ENCODE measurements at regions not wholly inside any gene's neighbourhood (a gene's known extent, or its start where the extent isn't known, plus 50 kb on each side); places are given as distances from the start of the nearest gene placed in this dataset.

- Histone ChIP-seq H4K20me1 (ENCODE audit: control insufficient read depth, extremely low read depth, insufficient read depth, low read length) (no peaks in the 10 kb centered on the region), H3K36me3 (ENCODE audit: control insufficient read depth, insufficient read depth, low read length) (no peaks in the 10 kb centered on the region), H2AFZ (ENCODE audit: low read length) (no peak overlapping the region), H3K4me2 (ENCODE audit: extremely low read depth, insufficient read depth, low read length) (no peak overlapping the region), H3K9ac (ENCODE audit: insufficient read depth, low read length) (no peak overlapping the region), H3K9me3 (ENCODE audit: control insufficient read depth, insufficient read depth, low read depth, low read length) (no peaks in the 10 kb centered on the region), H3K27me3 (ENCODE audit: control insufficient read depth, insufficient read depth, low read length) (no peaks in the 10 kb centered on the region), H3K27ac (ENCODE audit: insufficient read depth, low read length) (no peak overlapping the region), H3K4me1 (ENCODE audit: control insufficient read depth, extremely low read depth, insufficient read depth, low read length) (no peaks in the 10 kb centered on the region), H3K4me3 (replicated peaks in 1 of 4; ENCODE audit: control extremely low read depth in 1 of 4, insufficient read depth in 1 of 4, low read depth in 3 of 4, low read length in 4 of 4) (no peak overlapping the region), H3K79me2 (ENCODE audit: control insufficient read depth, insufficient read depth, low read length) (no peaks in the 10 kb centered on the region)
- DNase-seq (ENCODE audit: low read depth in 2 of 2), result no peak
- no peak for TF ChIP-seq EZH2 (IDR thresholded peaks at IDR 0.05; ENCODE audit: low read length, missing control alignments)
- TF ChIP-seq CTCF (conservative IDR thresholded peaks at IDR 0.05 in 1 of 2, IDR thresholded peaks at IDR 0.05 in 1 of 2; ENCODE audit: low read depth in 1 of 2, low read length in 2 of 2), result no peak
Measured at GRCh38 chr18:61273533-61273932, 59.7 kb upstream of the CDH20 start.

- H3K9ac ChIP-seq (ENCODE audit: insufficient read depth, low read length), result no peak overlapping the region
- no peak for DNase-seq (ENCODE audit: low read depth in 2 of 2)
- no peak overlapping the region for H3K27ac ChIP-seq (ENCODE audit: insufficient read depth, low read length)
- H3K4me1 ChIP-seq (ENCODE audit: control insufficient read depth, extremely low read depth, insufficient read depth, low read length), result no peaks in the 10 kb centered on the region
- no peak overlapping the region for H3K4me2 ChIP-seq (ENCODE audit: extremely low read depth, insufficient read depth, low read length)
- no peak overlapping the region for H3K4me3 ChIP-seq (replicated peaks in 1 of 4; ENCODE audit: control extremely low read depth in 1 of 4, insufficient read depth in 1 of 4, low read depth in 3 of 4, low read length in 4 of 4)
- no peaks in the 10 kb centered on the region for H3K27me3 ChIP-seq (ENCODE audit: control insufficient read depth, insufficient read depth, low read length)
- no peaks in the 10 kb centered on the region for H3K79me2 ChIP-seq (ENCODE audit: control insufficient read depth, insufficient read depth, low read length)
- no peak for TF ChIP-seq EZH2 (IDR thresholded peaks at IDR 0.05; ENCODE audit: low read length, missing control alignments)
- no peak for TF ChIP-seq CTCF (conservative IDR thresholded peaks at IDR 0.05 in 1 of 2, IDR thresholded peaks at IDR 0.05 in 1 of 2; ENCODE audit: low read depth in 1 of 2, low read length in 2 of 2)
- H4K20me1 ChIP-seq (ENCODE audit: control insufficient read depth, extremely low read depth, insufficient read depth, low read length), result no peaks in the 10 kb centered on the region
- no peaks in the 10 kb centered on the region for H3K9me3 ChIP-seq (ENCODE audit: control insufficient read depth, insufficient read depth, low read depth, low read length)
- H2AFZ ChIP-seq (ENCODE audit: low read length), result no peak overlapping the region
- no peaks in the 10 kb centered on the region for H3K36me3 ChIP-seq (ENCODE audit: control insufficient read depth, insufficient read depth, low read length)
Measured at GRCh38 chr18:61274416-61274960, 58.7 kb upstream of the CDH20 start.

- Histone ChIP-seq H3K79me2 (ENCODE audit: control insufficient read depth, insufficient read depth, low read length) (no peaks in the 10 kb centered on the region), H3K4me2 (ENCODE audit: extremely low read depth, insufficient read depth, low read length) (no peak overlapping the region), H3K4me3 (replicated peaks in 1 of 4; ENCODE audit: control extremely low read depth in 1 of 4, insufficient read depth in 1 of 4, low read depth in 3 of 4, low read length in 4 of 4) (no peak overlapping the region), H3K9me3 (ENCODE audit: control insufficient read depth, insufficient read depth, low read depth, low read length) (no peaks in the 10 kb centered on the region), H3K36me3 (ENCODE audit: control insufficient read depth, insufficient read depth, low read length) (no peaks in the 10 kb centered on the region), H3K27ac (ENCODE audit: insufficient read depth, low read length) (no peak overlapping the region), H3K9ac (ENCODE audit: insufficient read depth, low read length) (no peak overlapping the region), H4K20me1 (ENCODE audit: control insufficient read depth, extremely low read depth, insufficient read depth, low read length) (no peaks in the 10 kb centered on the region), H2AFZ (ENCODE audit: low read length) (no peak overlapping the region), H3K27me3 (ENCODE audit: control insufficient read depth, insufficient read depth, low read length) (no peaks in the 10 kb centered on the region), H3K4me1 (ENCODE audit: control insufficient read depth, extremely low read depth, insufficient read depth, low read length) (no peaks in the 10 kb centered on the region)
- TF ChIP-seq CTCF (conservative IDR thresholded peaks at IDR 0.05 in 1 of 2, IDR thresholded peaks at IDR 0.05 in 1 of 2; ENCODE audit: low read depth in 1 of 2, low read length in 2 of 2) (no peak), EZH2 (IDR thresholded peaks at IDR 0.05; ENCODE audit: low read length, missing control alignments) (no peak)
- no peak for DNase-seq (ENCODE audit: low read depth in 2 of 2)
Measured at GRCh38 chr18:61277808-61278207, 55.4 kb upstream of the CDH20 start.

Data from fibroblast of lung (primary cell).